ENCODE measurements at regions not wholly inside any gene's neighbourhood (a gene's known extent, or its start where the extent isn't known, plus 50 kb on each side); places are given as distances from the start of the nearest gene placed in this dataset.
"Not testable (repeated sequence)": the region's sequence is repeated elsewhere in the genome, so short reads cannot be mapped to it uniquely, and the experiment has no call there.

GRCh38 chr6:97364327-97364726 lies 81.3 kb upstream of the MMS22L start:
- Histone ChIP-seq H3K9me2 (ENCODE audit: insufficient read depth) (no peaks in the 10 kb centered on the region), H2AFZ (ENCODE audit: low read depth, low read length, poor library complexity, severe bottlenecking) (no peak overlapping the region), H4K20me1 (ENCODE audit: insufficient read depth) (no peaks in the 10 kb centered on the region), H3K9me3 (ENCODE audit: control insufficient read depth in 1 of 2, insufficient read depth in 1 of 2, low read depth in 1 of 2, low read length in 2 of 2) (no peaks in the 10 kb centered on the region), H3K4me2 (ENCODE audit: low read length) (no peak overlapping the region), H3K9ac (ENCODE audit: low read length) (no peak overlapping the region), H3K4me3 (replicated peaks in 1 of 2; ENCODE audit: low read depth in 1 of 2, low read length in 2 of 2) (no peak overlapping the region), H3K79me2 (ENCODE audit: insufficient read depth, low read length) (no peaks in the 10 kb centered on the region), H3K27ac (ENCODE audit: low read depth, low read length) (no peak overlapping the region), H3K36me3 (ENCODE audit: control insufficient read depth in 1 of 2, insufficient read depth in 2 of 2, low read length in 2 of 2) (no peaks in the 10 kb centered on the region), H3K4me1 (ENCODE audit: control insufficient read depth in 1 of 2, insufficient read depth in 2 of 2, low read length in 2 of 2) (no peaks in the 10 kb centered on the region), H3K27me3 (ENCODE audit: insufficient read depth, low read length) (no peaks in the 10 kb centered on the region)
- ChIA-PET RAD21 (ENCODE audit: low non-redundant PET in 1 of 2, low total read pairs in 2 of 2, uncharacterized antibody in 2 of 2, unreplicated experiment in 2 of 2) (no interaction called here), POLR2A (no interaction called here), CTCF (no interaction called here)
- DNase-seq (ENCODE audit: low read depth, low spot score) (no peak), ATAC-seq (no peak)
- TF ChIP-seq ZBTB33 (IDR thresholded peaks at IDR 0.05; ENCODE audit: extremely low read depth, insufficient replicate concordance, low read length), result no peak
- no peak for TF ChIP-seq CBX3 (IDR thresholded peaks at IDR 0.05; ENCODE audit: low read depth)
- no peak for TF ChIP-seq SRF (IDR thresholded peaks at IDR 0.05; ENCODE audit: low read depth)
- no peak for TF ChIP-seq TCF7L2 (IDR thresholded peaks at IDR 0.05; ENCODE audit: borderline replicate concordance, extremely low read depth, insufficient read depth, insufficient read length)
- no peak for TF ChIP-seq FOSL1 (IDR thresholded peaks at IDR 0.05; ENCODE audit: low read depth)
- no peak for TF ChIP-seq EGR1 (IDR thresholded peaks at IDR 0.05; ENCODE audit: low read depth)
- TF ChIP-seq POLR2AphosphoS5 (IDR thresholded peaks at IDR 0.05; ENCODE audit: low read depth, low read length), result no peak
- no peak for TF ChIP-seq POLR2A (IDR thresholded peaks at IDR 0.05; ENCODE audit: borderline replicate concordance, extremely low read depth, insufficient read depth, insufficient read length)
- TF ChIP-seq SIN3A (IDR thresholded peaks at IDR 0.05; ENCODE audit: low read depth), result no peak
- no peak for TF ChIP-seq SP1 (IDR thresholded peaks at IDR 0.05; ENCODE audit: low read depth)
- TF ChIP-seq ZNF274 (IDR thresholded peaks at IDR 0.05; ENCODE audit: low read depth, low read length), result no peak
- no peak for TF ChIP-seq ELF1 (IDR thresholded peaks at IDR 0.05; ENCODE audit: borderline replicate concordance, low read depth)
- TF ChIP-seq REST (IDR thresholded peaks at IDR 0.05; ENCODE audit: low read depth), result no peak
- TF ChIP-seq MAX (IDR thresholded peaks at IDR 0.05), result no peak
- no peak for TF ChIP-seq YY1 (IDR thresholded peaks at IDR 0.05; ENCODE audit: extremely low read depth, insufficient replicate concordance, low read depth, low read length)
- TF ChIP-seq ATF3 (IDR thresholded peaks at IDR 0.05), result no peak
- TF ChIP-seq EZH2 (IDR thresholded peaks at IDR 0.05), result no peak
- intact Hi-C loops (cut with micrococcal nuclease), result no loop called here
- no TSS peak for BruUV-seq (replicated peaks)

GRCh38 chr6:97382071-97382470 lies 99.1 kb upstream of the MMS22L start:
- ATAC-seq; H3K9me3 ChIP-seq (ENCODE audit: control insufficient read depth in 1 of 2, insufficient read depth in 1 of 2, low read depth in 1 of 2, low read length in 2 of 2); H3K4me3 ChIP-seq (replicated peaks in 1 of 2; ENCODE audit: low read depth in 1 of 2, low read length in 2 of 2); H4K20me1 ChIP-seq (ENCODE audit: insufficient read depth); H3K79me2 ChIP-seq (ENCODE audit: insufficient read depth, low read length); H3K27ac ChIP-seq (ENCODE audit: low read depth, low read length); H3K9ac ChIP-seq (ENCODE audit: low read length); DNase-seq (ENCODE audit: low read depth, low spot score); intact Hi-C loops (cut with micrococcal nuclease); H3K36me3 ChIP-seq (ENCODE audit: control insufficient read depth in 1 of 2, insufficient read depth in 2 of 2, low read length in 2 of 2); H3K27me3 ChIP-seq (ENCODE audit: insufficient read depth, low read length); H3K9me2 ChIP-seq (ENCODE audit: insufficient read depth); POLR2A ChIA-PET; CTCF ChIA-PET; BruUV-seq (replicated peaks); H2AFZ ChIP-seq (ENCODE audit: low read depth, low read length, poor library complexity, severe bottlenecking); H3K4me2 ChIP-seq (ENCODE audit: low read length); H3K4me1 ChIP-seq (ENCODE audit: control insufficient read depth in 1 of 2, insufficient read depth in 2 of 2, low read length in 2 of 2); RAD21 ChIA-PET (ENCODE audit: low non-redundant PET in 1 of 2, low total read pairs in 2 of 2, uncharacterized antibody in 2 of 2, unreplicated experiment in 2 of 2): not testable (repeated sequence)

All from HCT116 (cell line).